Endothelial cell of umbilical vein (primary cell): ENCODE measurements at regions not wholly inside any gene's neighbourhood (a gene's known extent, or its start where the extent isn't known, plus 50 kb on each side); places are given as distances from the start of the nearest gene placed in this dataset.

ENCODE experiments used
- BruUV-seq: library from RNA; stranded (reverse); fragments of 400-500 nt; replicated peaks from 2 replicates; lab custom pipeline; 2021; lab: Mats Ljungman, UMichigan
- CTCF ChIA-PET: fragments of 300-600, 350-600 bp; sonication (Branson Sonifier 250); formaldehyde crosslinking; loops from one replicate; lab custom pipeline; 2021; ENCODE audit warnings: antibody characterized with exemption, inconsistent platforms; lab: Charles Lee
- POLR2A ChIA-PET: fragments of 300-600, 350-600 bp; sonication (Branson Sonifier 250); formaldehyde crosslinking; loops from one replicate; lab custom pipeline; 2021; ENCODE audit warnings: antibody characterized with exemption, inconsistent platforms; lab: Charles Lee
- DNase-seq: peaks from one replicate; pipeline ENCODE4 v3.0.0-alpha.2; 2011; ENCODE audit warnings: low read depth, low spot score
- FAIRE-seq: peaks from 2 replicates; lab custom pipeline; 2011; peaks lifted over from hg19 to GRCh38; lab: Jason Lieb, UNC
- H2AFZ ChIP-seq: 2 replicates; pipeline ENCODE4 v1.6.0; 2012; ENCODE audit warnings: low read depth, low read length, control low read depth, inconsistent platforms
- H3K27ac ChIP-seq: 2 replicates; pipeline ENCODE4 v1.5.1; 2011; ENCODE audit warnings: low read depth, mild to moderate bottlenecking, control low read depth, low read length, moderate library complexity; ENCODE audit not compliant: insufficient read depth
- H3K27me3 ChIP-seq, 2 experiments: 2 replicates each; pipeline versions ENCODE4 v1.6.0 to v1.6.1; 2011; ENCODE audit warnings: low read length in 2 of 2, mixed read lengths in 1 of 2; ENCODE audit not compliant: control insufficient read depth in 2 of 2, insufficient read depth in 2 of 2
- H3K36me3 ChIP-seq, 2 experiments: 2 replicates in 1 of 2; 3 replicates in 1 of 2; pipeline ENCODE4 v1.5.1; 2011; ENCODE audit warnings: low read length in 2 of 2, mild to moderate bottlenecking in 1 of 2, moderate library complexity in 1 of 2; ENCODE audit not compliant: control insufficient read depth in 2 of 2, insufficient read depth in 2 of 2; ENCODE audit errors: extremely low read depth in 1 of 2
- H3K4me1 ChIP-seq: 3 replicates; pipeline ENCODE4 v1.5.1; 2011; ENCODE audit warnings: mild to moderate bottlenecking, low read length; ENCODE audit not compliant: control insufficient read depth, insufficient read depth; ENCODE audit errors: extremely low read depth
- H3K4me2 ChIP-seq: 2 replicates; pipeline ENCODE4 v1.6.1; 2011; ENCODE audit warnings: low read length, control low read depth, mixed read lengths; ENCODE audit not compliant: insufficient read depth
- H3K4me3 ChIP-seq, 3 experiments: fragments of 200-600 bp in 1 of 3; sonication (generic), shearing (Covaris generic) in 1 of 3; replicated peaks in 1 of 3; 2 replicates each; pipeline ENCODE4 v1.5.1; 2011 to 2016; ENCODE audit warnings: control low read depth in 3 of 3, low read length in 3 of 3, mild to moderate bottlenecking in 2 of 3, inconsistent platforms in 1 of 3, low read depth in 1 of 3, moderate library complexity in 1 of 3; ENCODE audit not compliant: insufficient read depth in 1 of 3
- H3K79me2 ChIP-seq: 2 replicates; pipeline ENCODE4 v1.6.0; 2012; ENCODE audit warnings: low read length, inconsistent platforms; ENCODE audit not compliant: control insufficient read depth, insufficient read depth
- H3K9ac ChIP-seq: replicated peaks from 2 replicates; pipeline ENCODE3; 2011; ENCODE audit warnings: low read length, control low read depth; ENCODE audit not compliant: insufficient read depth; ENCODE audit errors: extremely low read depth
- H3K9me1 ChIP-seq: replicated peaks from 3 replicates; pipeline ENCODE4 v1.6.0; 2011; ENCODE audit warnings: mild to moderate bottlenecking, low read length; ENCODE audit not compliant: control insufficient read depth, insufficient read depth; ENCODE audit errors: extremely low read depth
- H3K9me3 ChIP-seq: replicated peaks from 2 replicates; pipeline ENCODE4 v1.5.1; 2012; ENCODE audit warnings: low read length, inconsistent platforms; ENCODE audit not compliant: control insufficient read depth, insufficient read depth
- H4K20me1 ChIP-seq: replicated peaks from 2 replicates; pipeline ENCODE3; 2011; ENCODE audit warnings: mild to moderate bottlenecking, low read length; ENCODE audit not compliant: control insufficient read depth, insufficient read depth; ENCODE audit errors: extremely low read depth
- EZH2 ChIP-seq: IDR thresholded peaks from 2 replicates; pipeline ENCODE4 v1.6.1; 2012; ENCODE audit warnings: borderline replicate concordance, low read depth, mild to moderate bottlenecking, moderate library complexity, low read length, inconsistent platforms; ENCODE audit not compliant: severe bottlenecking
- MYC ChIP-seq: IDR thresholded peaks from one replicate; pipeline ENCODE4 v1.6.1; 2011; ENCODE audit warnings: mild to moderate bottlenecking, low read depth, low read length
- dilution Hi-C: fragments of 300-500 bp; cut with MboI; formaldehyde crosslinking; loops from one replicate; pipeline ENCODE4 v1.15.0; 2019; ENCODE audit warnings: low sequenced_read_pairs; ENCODE audit not compliant: extremely low pct_ligation_motif_present
- intact Hi-C: fragments of 100-400 bp; cut with micrococcal nuclease; formaldehyde crosslinking; loops from one replicate; pipeline ENCODE4 v1.10.0; 2022
- TF ChIP-seq, protein P1 (sequence below): IDR thresholded peaks from 2 replicates; pipeline ENCODE4 v1.6.1; 2011; ENCODE audit not compliant: insufficient read depth, insufficient read length

DNA sequence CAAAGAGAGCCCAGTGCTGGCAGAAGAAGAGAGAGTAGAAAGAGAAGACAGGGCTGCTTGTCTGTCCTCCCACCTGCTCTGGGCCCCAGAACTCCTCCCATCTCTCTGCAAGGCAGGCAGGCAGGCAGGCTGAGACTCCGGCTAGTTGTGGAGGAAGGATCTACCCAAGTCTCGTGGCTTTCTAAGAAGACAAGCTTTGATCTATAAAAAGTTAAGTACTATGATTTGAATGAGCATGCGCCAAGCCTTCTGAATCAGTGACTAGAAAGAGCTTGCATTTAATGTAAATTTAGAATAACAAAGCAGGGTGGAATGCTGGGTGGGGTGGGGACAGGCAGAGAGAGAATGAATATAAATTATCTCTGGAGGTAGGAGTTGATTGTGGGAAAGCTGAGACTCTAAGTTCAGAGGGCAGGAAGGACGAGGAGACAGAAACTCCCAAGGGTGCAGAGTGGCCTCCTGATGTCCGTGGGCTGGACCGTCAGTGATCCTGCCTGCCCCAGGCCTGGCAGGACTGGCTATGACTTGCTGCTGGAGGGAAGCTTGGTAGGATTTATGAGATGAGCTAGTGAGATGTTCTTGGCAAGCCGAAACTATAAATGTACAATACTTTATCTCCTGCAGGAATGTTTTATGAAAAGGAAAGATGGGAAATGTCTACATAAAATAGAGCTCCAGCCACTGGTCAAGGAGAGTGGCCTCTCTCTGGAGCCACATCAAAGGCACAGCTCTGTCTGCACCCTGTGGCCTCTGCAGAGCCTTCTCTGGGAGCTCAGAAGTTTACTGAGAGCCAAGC lies 447.5 kb downstream of the TNS1 start:
- Histone ChIP-seq H3K4me3 (no peak overlapping the region), H3K27ac (no peak overlapping the region), H3K36me3 (no peaks in the 10 kb centered on the region), H3K27me3 (no peaks in the 10 kb centered on the region), H4K20me1 (no peaks in the 10 kb centered on the region), H3K79me2 (no peaks in the 10 kb centered on the region), H2AFZ (no peak overlapping the region), H3K9me3 (no peaks in the 10 kb centered on the region), H3K9me1 (no peaks in the 10 kb centered on the region), H3K9ac (no peak overlapping the region), H3K4me1 (no peaks in the 10 kb centered on the region), H3K4me2 (no peak overlapping the region)
- no TSS peak for BruUV-seq
- DNase-seq (no peak), FAIRE-seq (no peak)
- intact Hi-C loops = no loop called here
- TF ChIP-seq EZH2 = no peak
- dilution Hi-C loops = no loop called here
- ChIA-PET POLR2A (no interaction called here), CTCF (no interaction called here)

DNA sequence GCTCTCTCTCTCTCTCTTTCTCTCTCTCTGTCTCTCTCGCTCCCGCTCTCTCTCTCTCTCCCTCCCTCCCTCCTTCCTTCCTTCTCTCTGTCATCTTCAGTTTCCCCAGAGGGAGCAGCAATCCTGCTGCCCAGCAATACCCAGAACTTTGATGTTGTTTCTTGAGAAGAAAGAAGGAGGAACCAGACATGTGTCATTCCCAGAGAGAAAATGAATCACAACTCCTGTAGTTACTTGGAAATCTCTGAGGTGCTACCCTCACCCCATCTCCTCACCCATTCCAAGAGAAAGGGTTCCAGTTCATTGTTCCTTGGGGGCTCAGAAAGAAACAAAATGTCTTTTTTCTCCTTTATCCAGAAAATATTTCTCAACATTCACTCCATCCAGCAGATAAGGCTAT lies 449.1 kb downstream of the TNS1 start:
- H4K20me1 ChIP-seq = no peaks in the 10 kb centered on the region
- no TSS peak for BruUV-seq
- no peak overlapping the region for H2AFZ ChIP-seq
- H3K27ac ChIP-seq = no peak overlapping the region
- FAIRE-seq (no peak), DNase-seq (no peak)
- H3K4me2 ChIP-seq = no peak overlapping the region
- CTCF ChIA-PET = no interaction called here
- intact Hi-C loops = no loop called here
- no peaks in the 10 kb centered on the region for H3K36me3 ChIP-seq
- no peaks in the 10 kb centered on the region for H3K79me2 ChIP-seq
- TF ChIP-seq MYC = no peak
- TF ChIP-seq, protein P1, sequence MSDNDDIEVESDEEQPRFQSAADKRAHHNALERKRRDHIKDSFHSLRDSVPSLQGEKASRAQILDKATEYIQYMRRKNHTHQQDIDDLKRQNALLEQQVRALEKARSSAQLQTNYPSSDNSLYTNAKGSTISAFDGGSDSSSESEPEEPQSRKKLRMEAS = no peak
- no peak overlapping the region for H3K4me3 ChIP-seq
- H3K9me1 ChIP-seq = no peaks in the 10 kb centered on the region
- H3K9ac ChIP-seq = no peak overlapping the region
- dilution Hi-C loops = no loop called here
- no peaks in the 10 kb centered on the region for H3K27me3 ChIP-seq
- no peaks in the 10 kb centered on the region for H3K9me3 ChIP-seq
- POLR2A ChIA-PET = no interaction called here
- H3K4me1 ChIP-seq = no peaks in the 10 kb centered on the region
